GM23248 (cell line): ENCODE measurements at regions not wholly inside any gene's neighbourhood (a gene's known extent, or its start where the extent isn't known, plus 50 kb on each side); places are given as distances from the start of the nearest gene placed in this dataset.

Experiments used
- EZH2 ChIP-seq: fragments of 200-600 bp; sonication (generic); IDR thresholded peaks from 2 replicates; pipeline ENCODE4 v1.6.1; 2018; ENCODE audit warnings: antibody characterized with exemption, mild to moderate bottlenecking; ENCODE audit not compliant: insufficient read depth, poor library complexity, severe bottlenecking
- EZH2phosphoT487 ChIP-seq: fragments of 200-600 bp; sonication (generic); IDR thresholded peaks from 2 replicates; pipeline ENCODE4 v1.6.1; 2018; ENCODE audit warnings: antibody characterized with exemption, moderate library complexity, mild to moderate bottlenecking, low read depth; ENCODE audit not compliant: insufficient read depth

DNA sequence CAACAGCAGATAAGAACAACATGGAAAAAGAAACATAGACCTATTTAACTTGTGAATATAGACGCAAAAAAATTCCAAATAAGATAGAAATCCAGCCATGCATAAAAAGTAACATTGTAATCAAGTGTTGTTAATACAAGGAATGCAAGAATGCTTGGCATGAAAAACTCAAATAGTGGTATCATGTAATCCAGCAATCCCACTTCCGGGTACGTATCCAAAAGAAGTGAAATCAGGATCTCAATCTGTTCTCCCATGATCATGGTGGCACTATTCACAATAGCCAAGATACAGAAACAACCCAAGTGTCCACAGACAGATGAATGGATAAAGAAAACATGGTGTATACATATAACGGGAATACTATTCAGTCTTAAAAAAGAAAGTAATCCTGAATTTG, 437.4 kb downstream of the ARHGEF28 start:
- no peak for TF ChIP-seq EZH2
- TF ChIP-seq EZH2phosphoT487 = no peak
